ENCODE measurements at regions not wholly inside any gene's neighbourhood (a gene's known extent, or its start where the extent isn't known, plus 50 kb on each side); places are given as distances from the start of the nearest gene placed in this dataset.

DNA sequence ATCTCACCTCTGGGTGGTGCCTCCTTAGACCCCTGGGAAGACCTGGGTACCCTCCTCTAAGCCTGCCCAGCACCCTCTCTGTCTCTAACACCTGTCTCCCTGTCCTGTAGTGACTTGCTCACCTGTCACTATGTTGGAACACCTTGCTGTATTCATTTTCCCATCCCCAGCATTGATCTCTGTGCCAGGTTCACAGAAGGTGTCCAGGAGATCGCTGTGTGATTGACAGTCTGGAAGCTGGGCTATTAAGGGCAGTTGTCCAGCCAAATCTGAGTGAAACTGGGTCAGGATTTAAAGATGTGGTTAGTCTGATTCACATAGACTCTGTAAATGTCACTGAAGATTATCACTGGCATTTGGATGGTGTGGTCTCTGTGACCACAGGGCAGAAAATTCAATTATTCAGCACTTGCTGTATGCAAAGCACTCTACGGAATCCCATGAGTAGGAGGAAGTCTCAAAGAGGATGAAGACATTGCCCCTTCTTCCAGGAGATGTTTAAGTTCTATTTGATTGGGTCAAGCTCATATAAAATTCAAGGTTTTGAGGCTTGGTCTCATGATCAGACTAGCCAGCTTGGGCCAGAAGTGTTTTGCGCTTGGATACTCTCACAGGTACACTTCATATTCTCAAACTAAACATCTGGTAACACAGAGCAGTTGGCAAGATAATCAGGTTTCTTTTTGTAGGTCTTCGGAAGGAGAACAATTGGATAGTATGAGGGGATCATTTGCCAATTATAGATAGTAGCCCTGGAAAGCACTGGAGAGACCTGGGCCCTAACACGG lies 57.8 kb upstream of the TAGAP start:
- intact Hi-C loops (cut with micrococcal nuclease; ENCODE audit: unreplicated experiment) (loop anchor here (5.0 kb wide), 1 partner anchor 95 kb away; no protein-coding TSS in a partner anchor), in situ Hi-C loops (cut with HindIII; ENCODE audit: low pct_unique_long_range_greater_than_20kb, low sequenced_read_pairs) (no loop called here)
- POLR2A ChIA-PET = no interaction called here
- no TSS peak for BruUV-seq (replicated peaks)
- no peaks in the 10 kb centered on the region for H3K9me3 ChIP-seq (ENCODE audit: control insufficient read depth, insufficient read depth, low read depth, low read length)
- no peak overlapping the region for H3K27ac ChIP-seq (ENCODE audit: low read length)
- DNase-seq (ENCODE audit: low read depth, low spot score) (no peak), ATAC-seq (no peak)
- H3K27me3 ChIP-seq (ENCODE audit: control insufficient read depth, insufficient read depth, low read length) = no peaks in the 10 kb centered on the region
- TF ChIP-seq, protein P1, sequence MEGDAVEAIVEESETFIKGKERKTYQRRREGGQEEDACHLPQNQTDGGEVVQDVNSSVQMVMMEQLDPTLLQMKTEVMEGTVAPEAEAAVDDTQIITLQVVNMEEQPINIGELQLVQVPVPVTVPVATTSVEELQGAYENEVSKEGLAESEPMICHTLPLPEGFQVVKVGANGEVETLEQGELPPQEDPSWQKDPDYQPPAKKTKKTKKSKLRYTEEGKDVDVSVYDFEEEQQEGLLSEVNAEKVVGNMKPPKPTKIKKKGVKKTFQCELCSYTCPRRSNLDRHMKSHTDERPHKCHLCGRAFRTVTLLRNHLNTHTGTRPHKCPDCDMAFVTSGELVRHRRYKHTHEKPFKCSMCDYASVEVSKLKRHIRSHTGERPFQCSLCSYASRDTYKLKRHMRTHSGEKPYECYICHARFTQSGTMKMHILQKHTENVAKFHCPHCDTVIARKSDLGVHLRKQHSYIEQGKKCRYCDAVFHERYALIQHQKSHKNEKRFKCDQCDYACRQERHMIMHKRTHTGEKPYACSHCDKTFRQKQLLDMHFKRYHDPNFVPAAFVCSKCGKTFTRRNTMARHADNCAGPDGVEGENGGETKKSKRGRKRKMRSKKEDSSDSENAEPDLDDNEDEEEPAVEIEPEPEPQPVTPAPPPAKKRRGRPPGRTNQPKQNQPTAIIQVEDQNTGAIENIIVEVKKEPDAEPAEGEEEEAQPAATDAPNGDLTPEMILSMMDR (IDR thresholded peaks at IDR 0.05) = no peak
- TF ChIP-seq SIN3A (IDR thresholded peaks at IDR 0.05; ENCODE audit: borderline replicate concordance, insufficient read depth, low read depth, low read length) = no peak
- no peak for TF ChIP-seq TCF7L2 (IDR thresholded peaks at IDR 0.05; ENCODE audit: low read depth, low read length)
- TF ChIP-seq POLR2AphosphoS5 (IDR thresholded peaks at IDR 0.05; ENCODE audit: low read depth, low read length) = no peak
- no peak for TF ChIP-seq REST (IDR thresholded peaks at IDR 0.05; ENCODE audit: insufficient read depth in 1 of 2, low read depth in 2 of 2, low read length in 1 of 2)
- H3K36me3 ChIP-seq (ENCODE audit: control insufficient read depth, insufficient read depth, low read length) = no peaks in the 10 kb centered on the region
- CTCF ChIA-PET = interaction anchor here (0.7 kb wide), 1 partner anchor 173 kb away, joined by 3 read pairs; no protein-coding TSS in a partner anchor
- H3K4me3 ChIP-seq (ENCODE audit: low read depth in 2 of 2, low read length in 2 of 2) = no peak overlapping the region
- H3K4me1 ChIP-seq (ENCODE audit: control insufficient read depth, insufficient read depth, low read length) = 0 out of 2 replicates have a peak, but pooled peaks cover 4% of the 10 kb centered on the region

- intact Hi-C loops (cut with micrococcal nuclease; ENCODE audit: unreplicated experiment) (loop anchor here (5.0 kb wide), 1 partner anchor 94 kb away; no protein-coding TSS in a partner anchor), in situ Hi-C loops (cut with HindIII; ENCODE audit: low pct_unique_long_range_greater_than_20kb, low sequenced_read_pairs) (no loop called here)
- DNase-seq (ENCODE audit: low read depth, low spot score) (no peak), ATAC-seq (no peak)
- POLR2A ChIA-PET = interaction anchor here (0.5 kb wide), 1 partner anchor 59 kb away, joined by 3 read pairs; no protein-coding TSS in a partner anchor
- Histone ChIP-seq H3K36me3 (ENCODE audit: control insufficient read depth, insufficient read depth, low read length) (no peaks in the 10 kb centered on the region), H3K4me1 (ENCODE audit: control insufficient read depth, insufficient read depth, low read length) (no peaks in the 10 kb centered on the region), H3K27ac (ENCODE audit: low read length) (no peak overlapping the region), H3K27me3 (ENCODE audit: control insufficient read depth, insufficient read depth, low read length) (no peaks in the 10 kb centered on the region), H3K4me3 (ENCODE audit: low read depth in 2 of 2, low read length in 2 of 2) (no peak overlapping the region), H3K9me3 (ENCODE audit: control insufficient read depth, insufficient read depth, low read depth, low read length) (no peaks in the 10 kb centered on the region)
- BruUV-seq (replicated peaks) = no TSS peak
- TF ChIP-seq REST (IDR thresholded peaks at IDR 0.05; ENCODE audit: insufficient read depth in 1 of 2, low read depth in 2 of 2, low read length in 1 of 2) (no peak), POLR2AphosphoS5 (IDR thresholded peaks at IDR 0.05; ENCODE audit: low read depth, low read length) (no peak), SIN3A (IDR thresholded peaks at IDR 0.05; ENCODE audit: borderline replicate concordance, insufficient read depth, low read depth, low read length) (no peak), TCF7L2 (IDR thresholded peaks at IDR 0.05; ENCODE audit: low read depth, low read length) (no peak)
- TF ChIP-seq, protein P1 (IDR thresholded peaks at IDR 0.05) = no peak
- CTCF ChIA-PET = interaction anchor here (0.6 to 0.7 kb wide), 2 partner anchors 59 to 174 kb away, joined by 3 read pairs; no protein-coding TSS in a partner anchor
Observed at GRCh38 chr6:159101656-159102055, 56.9 kb upstream of the TAGAP start.
